SK-N-DZ (cell line): ENCODE measurements at regions not wholly inside any gene's neighbourhood (a gene's known extent, or its start where the extent isn't known, plus 50 kb on each side); places are given as distances from the start of the nearest gene placed in this dataset.

Experiments
- DNase-seq: peaks from one replicate; pipeline ENCODE4 v3.0.0-alpha.2; 2015; ENCODE audit warnings: low spot score

GRCh38 chr1:87220993-87221392, 107.7 kb upstream of the LMO4 start:
- no peak for DNase-seq

- no peak for DNase-seq
These were observed 104.5 kb upstream of the LMO4 start for GRCh38 chr1:87224201-87224600.

- no peak for DNase-seq
These were observed 103.5 kb upstream of the LMO4 start for GRCh38 chr1:87225171-87225570.

- DNase-seq = peak; percentile 9
These were observed 102.3 kb upstream of the LMO4 start for GRCh38 chr1:87226341-87226760.

GRCh38 chr1:87227651-87228050, 101.0 kb upstream of the LMO4 start:
- DNase-seq = no peak

- no peak for DNase-seq
These were observed 98.2 kb upstream of the LMO4 start for GRCh38 chr1:87230501-87230900.

- no peak for DNase-seq
These were observed 96.8 kb upstream of the LMO4 start for GRCh38 chr1:87231703-87232367.

- DNase-seq = no peak
These were observed 92.1 kb upstream of the LMO4 start for GRCh38 chr1:87236585-87236984.

- DNase-seq = no peak
These were observed 88.6 kb upstream of the LMO4 start for GRCh38 chr1:87239997-87240605.

GRCh38 chr1:87240661-87241285, 87.9 kb upstream of the LMO4 start:
- no peak for DNase-seq

GRCh38 chr1:87242445-87243185, 86.1 kb upstream of the LMO4 start:
- no peak for DNase-seq

- DNase-seq = no peak
These were observed 85.1 kb upstream of the LMO4 start for GRCh38 chr1:87243573-87243972.

- DNase-seq = no peak
These were observed 82.2 kb upstream of the LMO4 start for GRCh38 chr1:87246436-87246835.

GRCh38 chr1:87249803-87250202, 78.9 kb upstream of the LMO4 start:
- no peak for DNase-seq

- no peak for DNase-seq
These were observed 78.3 kb upstream of the LMO4 start for GRCh38 chr1:87250336-87250735.

GRCh38 chr1:87252406-87252805, 76.3 kb upstream of the LMO4 start:
- DNase-seq = no peak

GRCh38 chr1:87262688-87263087, 66.0 kb upstream of the LMO4 start:
- DNase-seq = no peak

- DNase-seq = no peak
These were observed 65.4 kb upstream of the LMO4 start for GRCh38 chr1:87263281-87263680.

GRCh38 chr1:87263785-87264184, 64.9 kb upstream of the LMO4 start:
- DNase-seq = no peak

GRCh38 chr1:87264976-87265375, 63.7 kb upstream of the LMO4 start:
- DNase-seq = no peak

GRCh38 chr1:87265786-87266185, 62.9 kb upstream of the LMO4 start:
- DNase-seq = no peak

- DNase-seq = no peak
These were observed 60.6 kb upstream of the LMO4 start for GRCh38 chr1:87268111-87268510.
